GM12878 (cell line): ENCODE measurements at regions not wholly inside any gene's neighbourhood (a gene's known extent, or its start where the extent isn't known, plus 50 kb on each side); places are given as distances from the start of the nearest gene placed in this dataset.

ENCODE experiments used
- EP300 ChIP-seq, 2 experiments: fragments of 150-350 bp in 1 of 2; IDR thresholded peaks; 2 replicates each; pipeline ENCODE4 v1.6.1; 2011 to 2012; ENCODE audit warnings: low read depth in 2 of 2, low read length in 2 of 2, borderline replicate concordance in 1 of 2, improper control_type of control experiment in 1 of 2, inconsistent platforms in 1 of 2; ENCODE audit not compliant: control insufficient read depth in 1 of 2
- POLR2AphosphoS5 ChIP-seq: IDR thresholded peaks from 2 replicates; pipeline ENCODE4 v1.6.1; 2011; ENCODE audit warnings: mild to moderate bottlenecking, low read length, inconsistent platforms
- TF ChIP-seq, protein P1 (sequence below): IDR thresholded peaks from 2 replicates; pipeline ENCODE4 v1.6.1; 2011; ENCODE audit warnings: low read depth, mild to moderate bottlenecking, low read length, moderate library complexity, borderline replicate concordance; ENCODE audit errors: extremely low read depth
- TF ChIP-seq, protein P2 (sequence below): fragments of 450-650 bp; IDR thresholded peaks from 2 replicates; pipeline ENCODE4 v1.6.1; 2017; ENCODE audit warnings: mild to moderate bottlenecking, moderate library complexity
- TF ChIP-seq, protein P3 (sequence below): IDR thresholded peaks from 2 replicates; pipeline ENCODE4 v1.6.1; 2012; ENCODE audit warnings: mild to moderate bottlenecking, low read depth, low read length

DNA sequence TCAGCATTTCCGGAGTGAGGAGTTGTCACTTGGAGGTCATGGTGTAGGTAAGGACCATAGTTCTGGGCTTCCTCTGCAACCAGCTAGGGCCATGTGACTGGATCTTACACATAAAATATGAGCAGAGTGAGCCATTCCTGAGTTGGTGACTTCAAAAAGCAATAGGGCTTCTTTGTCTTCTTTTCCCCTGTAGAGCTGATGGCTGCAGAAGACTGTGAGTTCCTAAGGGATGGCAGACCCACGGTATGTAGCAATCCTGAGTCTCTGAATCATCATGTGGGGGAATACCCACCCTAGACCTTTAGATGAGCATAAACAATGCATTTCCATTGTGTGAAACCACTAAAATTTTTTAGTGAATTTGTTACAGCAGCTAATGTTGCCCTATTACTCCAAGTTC is 151.1 kb upstream of the TBX3 start:
- TF ChIP-seq, protein P1, sequence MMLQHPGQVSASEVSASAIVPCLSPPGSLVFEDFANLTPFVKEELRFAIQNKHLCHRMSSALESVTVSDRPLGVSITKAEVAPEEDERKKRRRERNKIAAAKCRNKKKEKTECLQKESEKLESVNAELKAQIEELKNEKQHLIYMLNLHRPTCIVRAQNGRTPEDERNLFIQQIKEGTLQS, result no peak
- TF ChIP-seq POLR2AphosphoS5, result no peak
- no peak for TF ChIP-seq EP300 (IDR thresholded peaks at IDR 0.05; ENCODE audit: borderline replicate concordance in 1 of 2, control insufficient read depth in 1 of 2, low read depth in 2 of 2, low read length in 2 of 2)
- TF ChIP-seq, protein P2, sequence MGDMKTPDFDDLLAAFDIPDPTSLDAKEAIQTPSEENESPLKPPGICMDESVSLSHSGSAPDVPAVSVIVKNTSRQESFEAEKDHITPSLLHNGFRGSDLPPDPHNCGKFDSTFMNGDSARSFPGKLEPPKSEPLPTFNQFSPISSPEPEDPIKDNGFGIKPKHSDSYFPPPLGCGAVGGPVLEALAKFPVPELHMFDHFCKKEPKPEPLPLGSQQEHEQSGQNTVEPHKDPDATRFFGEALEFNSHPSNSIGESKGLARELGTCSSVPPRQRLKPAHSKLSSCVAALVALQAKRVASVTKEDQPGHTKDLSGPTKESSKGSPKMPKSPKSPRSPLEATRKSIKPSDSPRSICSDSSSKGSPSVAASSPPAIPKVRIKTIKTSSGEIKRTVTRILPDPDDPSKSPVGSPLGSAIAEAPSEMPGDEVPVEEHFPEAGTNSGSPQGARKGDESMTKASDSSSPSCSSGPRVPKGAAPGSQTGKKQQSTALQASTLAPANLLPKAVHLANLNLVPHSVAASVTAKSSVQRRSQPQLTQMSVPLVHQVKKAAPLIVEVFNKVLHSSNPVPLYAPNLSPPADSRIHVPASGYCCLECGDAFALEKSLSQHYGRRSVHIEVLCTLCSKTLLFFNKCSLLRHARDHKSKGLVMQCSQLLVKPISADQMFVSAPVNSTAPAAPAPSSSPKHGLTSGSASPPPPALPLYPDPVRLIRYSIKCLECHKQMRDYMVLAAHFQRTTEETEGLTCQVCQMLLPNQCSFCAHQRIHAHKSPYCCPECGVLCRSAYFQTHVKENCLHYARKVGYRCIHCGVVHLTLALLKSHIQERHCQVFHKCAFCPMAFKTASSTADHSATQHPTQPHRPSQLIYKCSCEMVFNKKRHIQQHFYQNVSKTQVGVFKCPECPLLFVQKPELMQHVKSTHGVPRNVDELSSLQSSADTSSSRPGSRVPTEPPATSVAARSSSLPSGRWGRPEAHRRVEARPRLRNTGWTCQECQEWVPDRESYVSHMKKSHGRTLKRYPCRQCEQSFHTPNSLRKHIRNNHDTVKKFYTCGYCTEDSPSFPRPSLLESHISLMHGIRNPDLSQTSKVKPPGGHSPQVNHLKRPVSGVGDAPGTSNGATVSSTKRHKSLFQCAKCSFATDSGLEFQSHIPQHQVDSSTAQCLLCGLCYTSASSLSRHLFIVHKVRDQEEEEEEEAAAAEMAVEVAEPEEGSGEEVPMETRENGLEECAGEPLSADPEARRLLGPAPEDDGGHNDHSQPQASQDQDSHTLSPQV, result no peak
- TF ChIP-seq, protein P3, sequence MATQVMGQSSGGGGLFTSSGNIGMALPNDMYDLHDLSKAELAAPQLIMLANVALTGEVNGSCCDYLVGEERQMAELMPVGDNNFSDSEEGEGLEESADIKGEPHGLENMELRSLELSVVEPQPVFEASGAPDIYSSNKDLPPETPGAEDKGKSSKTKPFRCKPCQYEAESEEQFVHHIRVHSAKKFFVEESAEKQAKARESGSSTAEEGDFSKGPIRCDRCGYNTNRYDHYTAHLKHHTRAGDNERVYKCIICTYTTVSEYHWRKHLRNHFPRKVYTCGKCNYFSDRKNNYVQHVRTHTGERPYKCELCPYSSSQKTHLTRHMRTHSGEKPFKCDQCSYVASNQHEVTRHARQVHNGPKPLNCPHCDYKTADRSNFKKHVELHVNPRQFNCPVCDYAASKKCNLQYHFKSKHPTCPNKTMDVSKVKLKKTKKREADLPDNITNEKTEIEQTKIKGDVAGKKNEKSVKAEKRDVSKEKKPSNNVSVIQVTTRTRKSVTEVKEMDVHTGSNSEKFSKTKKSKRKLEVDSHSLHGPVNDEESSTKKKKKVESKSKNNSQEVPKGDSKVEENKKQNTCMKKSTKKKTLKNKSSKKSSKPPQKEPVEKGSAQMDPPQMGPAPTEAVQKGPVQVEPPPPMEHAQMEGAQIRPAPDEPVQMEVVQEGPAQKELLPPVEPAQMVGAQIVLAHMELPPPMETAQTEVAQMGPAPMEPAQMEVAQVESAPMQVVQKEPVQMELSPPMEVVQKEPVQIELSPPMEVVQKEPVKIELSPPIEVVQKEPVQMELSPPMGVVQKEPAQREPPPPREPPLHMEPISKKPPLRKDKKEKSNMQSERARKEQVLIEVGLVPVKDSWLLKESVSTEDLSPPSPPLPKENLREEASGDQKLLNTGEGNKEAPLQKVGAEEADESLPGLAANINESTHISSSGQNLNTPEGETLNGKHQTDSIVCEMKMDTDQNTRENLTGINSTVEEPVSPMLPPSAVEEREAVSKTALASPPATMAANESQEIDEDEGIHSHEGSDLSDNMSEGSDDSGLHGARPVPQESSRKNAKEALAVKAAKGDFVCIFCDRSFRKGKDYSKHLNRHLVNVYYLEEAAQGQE, result no peak
